ENCODE measurements at regions not wholly inside any gene's neighbourhood (a gene's known extent, or its start where the extent isn't known, plus 50 kb on each side); places are given as distances from the start of the nearest gene placed in this dataset.
"Not testable (repeated sequence)": the region's sequence is repeated elsewhere in the genome, so short reads cannot be mapped to it uniquely, and the experiment has no call there.

GRCh38 chr1:25008192-25008485 lies 78.1 kb upstream of the RUNX3 start:
- H3K9me3 ChIP-seq (replicated peaks in 1 of 2; ENCODE audit: control insufficient read depth in 1 of 2, insufficient read depth in 1 of 2, low read length in 2 of 2) = peaks cover 0 to 6% of the 10 kb centered on the region in 2 donors
- H3K4me1 ChIP-seq (ENCODE audit: control insufficient read depth in 1 of 2, insufficient read depth in 2 of 2, low read length in 2 of 2) = peaks cover 53 to 61% of the 10 kb centered on the region in 2 donors

GRCh38 chr1:25007390-25008191 lies 77.5 kb upstream of the RUNX3 start:
- not testable (repeated sequence) for H3K36me3 Mint-ChIP-seq

More at GRCh38 chr1:25008192-25008485, 78.1 kb upstream of the RUNX3 start:
- no peak for TF ChIP-seq CTCF (IDR thresholded peaks at IDR 0.05)
- intact Hi-C loops (cut with micrococcal nuclease) = loop anchor here in 1 of 2 donors (5.0 kb wide), 2 partner anchors 34 to 36 kb away; no protein-coding TSS in a partner anchor
- H4K20me1 ChIP-seq (ENCODE audit: insufficient read depth, low read length) = no peaks in the 10 kb centered on the region
- no peaks in the 10 kb centered on the region for H3K27me3 ChIP-seq (ENCODE audit: control insufficient read depth in 2 of 2, insufficient read depth in 2 of 2, low read length in 2 of 2)
- H3K27me3 Mint-ChIP-seq (ENCODE audit: low read depth in 3 of 3) = peaks cover 0 to 5% (median 4%) of the 10 kb centered on the region in 3 donors
- peak overlapping the region; percentile 80 to 94 (median 91) for H3K27ac Mint-ChIP-seq
- H3K4me3 Mint-ChIP-seq = peak overlapping the region; percentile 6 to 86
- WGBS (ENCODE audit: insufficient coverage) = 93% methylated on average over 2 of the region's 2 CpGs
- H3K36me3 ChIP-seq (replicated peaks in 1 of 2; ENCODE audit: control insufficient read depth in 1 of 2, insufficient read depth in 2 of 2, low read length in 2 of 2) = no peaks in the 10 kb centered on the region
- no peak overlapping the region for H3K9ac ChIP-seq (ENCODE audit: insufficient read depth, low read length, poor library complexity, severe bottlenecking)
- peak in 2 of 3 donors; percentile 39 to 40 for DNase-seq
- H2AFZ ChIP-seq (ENCODE audit: insufficient read depth, low read depth, low read length, poor library complexity, severe bottlenecking) = no peak overlapping the region
- no peak overlapping the region for H3K4me3 ChIP-seq (replicated peaks in 1 of 3; ENCODE audit: low read depth in 2 of 3, low read length in 3 of 3)
- peaks cover 68% of the 10 kb centered on the region for H3K4me1 Mint-ChIP-seq
- H3K79me2 ChIP-seq (ENCODE audit: insufficient read depth, low read length) = no peaks in the 10 kb centered on the region
- no peak overlapping the region for H3K4me2 ChIP-seq (replicated peaks; ENCODE audit: extremely low read depth, low read length, poor library complexity, severe bottlenecking)
- H3K9me3 Mint-ChIP-seq = peaks cover 0 to 4% (median 0%) of the 10 kb centered on the region in 7 donors
- peaks cover 2 to 3% of the 10 kb centered on the region in 2 donors for H3K36me3 Mint-ChIP-seq
- H3K27ac ChIP-seq (ENCODE audit: low read depth in 1 of 2, low read length in 2 of 2) = peak overlapping the region in 1 of 2 donors; percentile 76

More at GRCh38 chr1:25007390-25008191, 77.5 kb upstream of the RUNX3 start:
- intact Hi-C loops (cut with micrococcal nuclease) = loop anchor here in 1 of 2 donors (5.0 kb wide), 2 partner anchors 35 kb away; no protein-coding TSS in a partner anchor
- not testable (repeated sequence) for H3K27me3 Mint-ChIP-seq (ENCODE audit: low read depth in 3 of 3); H3K9me3 Mint-ChIP-seq; H3K9me3 ChIP-seq (replicated peaks in 1 of 2; ENCODE audit: control insufficient read depth in 1 of 2, insufficient read depth in 1 of 2, low read length in 2 of 2); H3K27me3 ChIP-seq (ENCODE audit: control insufficient read depth in 2 of 2, insufficient read depth in 2 of 2, low read length in 2 of 2); H4K20me1 ChIP-seq (ENCODE audit: insufficient read depth, low read length); H3K79me2 ChIP-seq (ENCODE audit: insufficient read depth, low read length); H3K36me3 ChIP-seq (replicated peaks in 1 of 2; ENCODE audit: control insufficient read depth in 1 of 2, insufficient read depth in 2 of 2, low read length in 2 of 2)
- Mint-ChIP-seq H3K27ac (peak overlapping the region; percentile 80 to 94 (median 91)), H3K4me3 (peak overlapping the region; percentile 59 to 86), H3K4me1 (peaks cover 68% of the 10 kb centered on the region)
- peak overlapping the region; percentile 5 for H3K4me2 ChIP-seq (replicated peaks; ENCODE audit: extremely low read depth, low read length, poor library complexity, severe bottlenecking)
- peak; percentile 60 to 80 (median 66) for DNase-seq
- WGBS (ENCODE audit: insufficient coverage) = 0% methylated on average over 6 of the region's 18 CpGs
- peaks cover 53 to 61% of the 10 kb centered on the region in 2 donors for H3K4me1 ChIP-seq (ENCODE audit: control insufficient read depth in 1 of 2, insufficient read depth in 2 of 2, low read length in 2 of 2)
- peak overlapping the region; percentile 17 for H3K9ac ChIP-seq (ENCODE audit: insufficient read depth, low read length, poor library complexity, severe bottlenecking)
- peak overlapping the region; percentile 58 for H2AFZ ChIP-seq (ENCODE audit: insufficient read depth, low read depth, low read length, poor library complexity, severe bottlenecking)
- H3K4me3 ChIP-seq (replicated peaks in 1 of 3; ENCODE audit: low read depth in 2 of 3, low read length in 3 of 3) = peak overlapping the region in 1 of 3 experiments; percentile 41
- peak overlapping the region; percentile 60 to 76 for H3K27ac ChIP-seq (ENCODE audit: low read depth in 1 of 2, low read length in 2 of 2)
